GM10266 (cell line): ENCODE measurements at regions not wholly inside any gene's neighbourhood (a gene's known extent, or its start where the extent isn't known, plus 50 kb on each side); places are given as distances from the start of the nearest gene placed in this dataset.

Experiments
- DNase-seq: peaks from one replicate; pipeline ENCODE4 v3.0.0; 2012; ENCODE audit errors: extremely low spot score
- TF ChIP-seq, protein P1 (sequence below): IDR thresholded peaks from 2 replicates; pipeline ENCODE4 v1.5.1; 2012; ENCODE audit warnings: mild to moderate bottlenecking, low read depth; ENCODE audit not compliant: control insufficient read depth, insufficient read depth; ENCODE audit errors: missing control alignments

DNA sequence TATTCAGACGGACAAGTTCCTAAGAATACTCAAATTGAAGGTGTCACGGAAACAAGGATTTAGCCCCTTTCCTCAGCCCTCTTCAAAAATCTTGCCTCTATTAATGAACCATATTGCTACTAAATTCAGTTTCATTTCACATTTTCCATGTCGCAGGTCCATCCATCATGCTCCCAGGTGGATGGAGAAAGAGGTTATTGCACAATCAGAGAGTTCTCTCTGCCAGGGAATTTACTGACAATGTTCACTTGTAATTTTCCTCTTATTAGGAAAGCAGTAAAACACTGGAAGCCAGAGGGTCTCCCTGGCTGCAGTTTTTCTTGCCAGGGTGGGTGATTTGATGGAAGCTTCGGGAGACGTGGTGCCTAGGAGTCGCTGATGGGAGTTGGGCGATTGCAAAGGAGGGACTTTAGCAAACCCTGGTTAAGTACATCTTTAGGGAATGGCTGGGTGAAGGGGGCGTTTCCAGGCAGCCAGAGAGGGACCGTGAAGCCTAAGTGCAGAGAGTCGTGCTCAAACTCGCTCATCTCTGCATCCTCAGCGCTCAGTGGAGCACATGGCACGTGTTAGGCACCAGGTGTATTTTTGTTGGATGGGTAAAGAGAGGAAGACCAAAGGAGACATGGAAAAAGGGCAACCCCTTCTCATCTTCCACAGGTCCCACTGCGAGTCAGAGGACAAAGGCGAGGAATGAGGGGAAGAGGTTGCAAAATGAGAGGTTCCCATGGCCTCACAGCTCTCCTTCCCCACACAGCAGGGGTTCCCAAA lies 321.9 kb upstream of the CDH4 start:
- DNase-seq = no peak
- TF ChIP-seq, protein P1, sequence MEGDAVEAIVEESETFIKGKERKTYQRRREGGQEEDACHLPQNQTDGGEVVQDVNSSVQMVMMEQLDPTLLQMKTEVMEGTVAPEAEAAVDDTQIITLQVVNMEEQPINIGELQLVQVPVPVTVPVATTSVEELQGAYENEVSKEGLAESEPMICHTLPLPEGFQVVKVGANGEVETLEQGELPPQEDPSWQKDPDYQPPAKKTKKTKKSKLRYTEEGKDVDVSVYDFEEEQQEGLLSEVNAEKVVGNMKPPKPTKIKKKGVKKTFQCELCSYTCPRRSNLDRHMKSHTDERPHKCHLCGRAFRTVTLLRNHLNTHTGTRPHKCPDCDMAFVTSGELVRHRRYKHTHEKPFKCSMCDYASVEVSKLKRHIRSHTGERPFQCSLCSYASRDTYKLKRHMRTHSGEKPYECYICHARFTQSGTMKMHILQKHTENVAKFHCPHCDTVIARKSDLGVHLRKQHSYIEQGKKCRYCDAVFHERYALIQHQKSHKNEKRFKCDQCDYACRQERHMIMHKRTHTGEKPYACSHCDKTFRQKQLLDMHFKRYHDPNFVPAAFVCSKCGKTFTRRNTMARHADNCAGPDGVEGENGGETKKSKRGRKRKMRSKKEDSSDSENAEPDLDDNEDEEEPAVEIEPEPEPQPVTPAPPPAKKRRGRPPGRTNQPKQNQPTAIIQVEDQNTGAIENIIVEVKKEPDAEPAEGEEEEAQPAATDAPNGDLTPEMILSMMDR = no peak

DNA sequence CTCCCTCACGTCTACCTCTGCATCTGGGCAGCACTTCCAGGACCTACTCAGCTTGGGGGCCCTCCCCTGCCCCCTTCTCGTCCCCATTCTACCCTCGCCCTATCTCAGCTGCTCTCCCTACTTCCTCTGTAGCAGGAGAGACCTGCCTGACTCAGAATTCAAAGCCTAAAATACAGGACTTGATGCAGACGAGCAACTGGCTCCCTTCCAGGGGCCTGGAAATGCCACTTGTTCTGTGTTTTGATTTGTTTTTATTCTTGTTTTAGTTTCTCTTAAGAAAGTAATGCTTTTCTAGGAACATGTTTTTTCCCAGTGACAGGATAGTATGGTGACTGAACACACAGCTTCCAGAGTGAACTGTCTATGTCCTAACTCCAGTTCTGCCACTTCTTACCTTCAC lies 320.4 kb upstream of the CDH4 start:
- TF ChIP-seq, protein P1 = no peak
- no peak for DNase-seq

DNA sequence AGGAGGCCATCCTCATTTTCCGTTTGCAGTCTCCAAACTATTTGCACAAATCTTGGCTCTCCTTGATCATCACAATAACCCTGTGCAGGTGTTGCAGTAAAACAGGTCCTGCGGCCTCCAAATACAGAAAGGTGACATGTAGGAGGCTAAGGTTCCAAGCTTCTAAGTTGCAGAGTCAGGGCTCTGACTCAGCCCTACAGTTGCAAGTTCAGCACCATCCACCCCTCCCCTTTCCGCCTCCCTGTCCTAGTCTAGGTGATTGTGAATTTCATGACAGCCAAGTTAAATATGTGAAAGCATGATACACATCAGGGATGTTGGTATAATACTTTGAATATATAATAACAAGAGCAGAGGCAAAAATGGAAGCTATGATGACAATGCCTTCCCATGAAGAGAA lies 317.3 kb upstream of the CDH4 start:
- TF ChIP-seq, protein P1 = no peak
- no peak for DNase-seq

DNA sequence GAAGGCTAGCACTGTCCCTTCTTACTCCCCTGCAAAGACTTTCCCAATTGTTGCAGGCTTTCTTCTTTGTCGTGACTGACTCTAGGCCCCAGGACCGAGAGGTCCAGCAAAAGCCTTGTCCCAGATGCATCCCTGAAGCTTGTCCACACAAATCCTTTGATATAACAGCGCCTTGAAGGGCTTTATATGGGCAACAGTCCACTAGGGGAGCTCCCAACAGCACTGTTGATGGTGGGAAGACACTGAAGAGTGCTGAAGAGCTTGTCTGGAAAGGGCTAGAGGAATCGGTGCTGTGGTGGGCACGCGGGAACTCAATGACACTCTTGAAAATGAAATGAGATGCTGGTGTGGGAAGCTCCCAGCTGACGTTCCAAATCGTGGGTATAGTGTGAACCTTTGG lies 316.1 kb upstream of the CDH4 start:
- no peak for DNase-seq

DNA sequence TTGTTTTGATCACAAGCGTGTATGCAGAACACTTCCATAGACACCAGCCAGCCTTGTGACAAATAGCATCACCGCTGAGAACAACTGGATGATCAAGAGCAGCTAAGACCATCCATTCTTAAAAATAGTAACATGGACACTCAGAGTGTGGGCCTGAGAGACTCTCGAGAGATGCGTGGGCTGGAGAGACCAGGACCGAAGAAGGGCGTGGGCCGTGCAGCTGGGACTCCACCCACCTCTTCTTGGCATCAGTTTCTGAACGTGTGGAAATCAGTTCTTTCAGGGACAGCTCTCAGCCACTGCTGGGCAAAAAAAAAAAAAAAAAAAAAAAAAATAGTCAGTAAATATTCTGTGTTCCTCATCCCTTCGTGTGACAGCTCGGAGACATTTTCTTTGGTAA lies 314.5 kb upstream of the CDH4 start:
- DNase-seq = no peak
- TF ChIP-seq, protein P1 = no peak

More for the DNA sequence above, 316.1 kb upstream of the CDH4 start:
- TF ChIP-seq, protein P1 = no peak

DNA sequence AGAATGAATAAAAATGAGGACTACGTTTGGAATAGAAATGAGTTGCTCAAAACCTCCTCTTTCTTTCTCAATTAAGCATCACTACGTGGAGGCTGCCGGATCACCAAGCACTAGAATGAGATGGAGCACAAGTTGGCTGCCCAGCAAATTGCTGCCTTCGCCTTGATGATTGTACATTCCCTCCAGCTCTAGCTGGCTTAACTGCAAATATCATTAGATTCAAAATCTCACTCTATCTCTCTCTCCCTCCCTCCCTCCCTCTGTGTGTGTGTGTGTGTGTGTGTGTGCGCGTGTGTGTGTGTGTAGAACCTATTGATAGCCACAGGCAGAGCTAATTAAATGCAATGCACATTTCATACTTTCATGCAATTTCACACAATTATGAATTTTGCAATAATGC lies 310.7 kb upstream of the CDH4 start:
- TF ChIP-seq, protein P1 = no peak
- no peak for DNase-seq

DNA sequence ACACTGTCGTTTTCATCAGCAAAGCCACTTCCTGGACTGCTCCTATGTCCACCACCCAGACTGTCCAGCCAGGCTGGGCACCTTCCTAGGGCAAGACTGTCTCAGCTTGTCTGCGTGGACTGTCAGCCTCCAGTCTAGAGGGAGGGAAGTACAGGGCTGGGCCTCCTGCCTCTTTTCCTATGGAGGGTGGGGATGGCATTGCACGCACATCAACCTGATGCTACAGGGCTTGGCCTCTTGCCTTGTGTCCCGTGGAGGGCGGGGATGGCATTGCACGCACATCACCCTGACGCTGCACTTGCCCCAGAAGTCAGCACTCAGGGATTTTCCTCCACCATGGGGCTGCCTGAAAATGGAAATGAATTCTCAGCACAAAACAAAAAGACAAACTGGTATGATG lies 304.2 kb upstream of the CDH4 start:
- no peak for DNase-seq
- TF ChIP-seq, protein P1 = no peak
